BJ (cell line): ENCODE measurements at regions not wholly inside any gene's neighbourhood (a gene's known extent, or its start where the extent isn't known, plus 50 kb on each side); places are given as distances from the start of the nearest gene placed in this dataset.

Experiments
- CTCF ChIA-PET: fragments of 350-600 bp; formaldehyde crosslinking; extraction: SDS; loops from one replicate; lab custom pipeline; 2021; ENCODE audit warnings: antibody characterized with exemption, inconsistent platforms; lab: Yijun Ruan, JAX
- POLR2A ChIA-PET: fragments of 300-600 bp; sonication (Branson Sonifier 250); formaldehyde crosslinking; extraction: SDS; loops from one replicate; lab custom pipeline; 2021; ENCODE audit warnings: antibody characterized with exemption; lab: Charles Lee
- DNase-seq: peaks from one replicate; pipeline ENCODE4 v3.0.0-alpha.2; 2011; ENCODE audit warnings: low read depth
- H3K27me3 ChIP-seq: 2 replicates; pipeline ENCODE4 v1.6.0; 2011; ENCODE audit warnings: low read length; ENCODE audit not compliant: control insufficient read depth, insufficient read depth
- H3K36me3 ChIP-seq: 2 replicates; pipeline ENCODE4 v1.5.1; 2011; ENCODE audit warnings: low read length; ENCODE audit not compliant: control insufficient read depth, insufficient read depth
- H3K4me3 ChIP-seq: 2 replicates; pipeline ENCODE4 v1.5.1; 2011; ENCODE audit warnings: low read depth, mild to moderate bottlenecking, control low read depth, low read length
- CTCF ChIP-seq: IDR thresholded peaks from 2 replicates; pipeline ENCODE4 v1.5.1; 2011; ENCODE audit warnings: low read depth, mild to moderate bottlenecking, control low read depth, inconsistent platforms, low read length, moderate library complexity; ENCODE audit not compliant: insufficient read depth

GRCh38 chr13:27860743-27861142 is 59.1 kb upstream of the PDX1 start:
- ChIA-PET POLR2A (no interaction called here), CTCF (interaction anchor here (1.1 to 1.3 kb wide), 2 partner anchors 10 to 93 kb away, joined by 4 to 8 read pairs; no protein-coding TSS in a partner anchor)
- DNase-seq = no peak
- H3K27me3 ChIP-seq = peaks cover 3% of the 10 kb centered on the region
- no peaks in the 10 kb centered on the region for H3K36me3 ChIP-seq
- no peak for TF ChIP-seq CTCF
- no peak overlapping the region for H3K4me3 ChIP-seq

- Histone ChIP-seq H3K36me3 (no peaks in the 10 kb centered on the region), H3K4me3 (no peak overlapping the region), H3K27me3 (peaks cover 3% of the 10 kb centered on the region)
- DNase-seq = no peak
- TF ChIP-seq CTCF = no peak
- ChIA-PET CTCF (interaction anchor here (1.1 kb wide), 1 partner anchor 93 kb away, joined by 8 read pairs; no protein-coding TSS in a partner anchor), POLR2A (no interaction called here)
Measured at GRCh38 chr13:27861165-27861564, 58.6 kb upstream of the PDX1 start.

GRCh38 chr13:27868641-27869435 is 51.0 kb upstream of the PDX1 start:
- CTCF ChIA-PET = interaction anchor here (0.6 to 2.6 kb wide), 15 partner anchors 9 to 1506 kb away, joined by 3 to 12 read pairs (median 4); partner anchors contain the start of gene PDX1
- DNase-seq = no peak
- no peaks in the 10 kb centered on the region for H3K36me3 ChIP-seq

GRCh38 chr13:27869436-27870095 is 50.2 kb upstream of the PDX1 start:
- ChIA-PET CTCF (interaction anchor here (0.6 to 2.6 kb wide), 15 partner anchors 10 to 1505 kb away, joined by 3 to 12 read pairs (median 4); partner anchors contain the start of gene PDX1), POLR2A (no interaction called here)
- no peak for TF ChIP-seq CTCF

More at GRCh38 chr13:27868641-27869435, 51.0 kb upstream of the PDX1 start:
- POLR2A ChIA-PET = no interaction called here
- H3K27me3 ChIP-seq = no peaks in the 10 kb centered on the region; the same call in none of the 2 replicates
- no peak overlapping the region for H3K4me3 ChIP-seq
- peak; percentile 57 for TF ChIP-seq CTCF

More at GRCh38 chr13:27869436-27870095, 50.2 kb upstream of the PDX1 start:
- H3K27me3 ChIP-seq = no peaks in the 10 kb centered on the region; the same call in none of the 2 replicates
- H3K4me3 ChIP-seq = no peak overlapping the region
- H3K36me3 ChIP-seq = no peaks in the 10 kb centered on the region
- no peak for DNase-seq
